HCEC 1CT (cell line): ENCODE measurements at regions not wholly inside any gene's neighbourhood (a gene's known extent, or its start where the extent isn't known, plus 50 kb on each side); places are given as distances from the start of the nearest gene placed in this dataset.

Experiments used
- DNase-seq: peaks from one replicate; pipeline ENCODE4 v3.0.0-alpha.2; 2017

DNA sequence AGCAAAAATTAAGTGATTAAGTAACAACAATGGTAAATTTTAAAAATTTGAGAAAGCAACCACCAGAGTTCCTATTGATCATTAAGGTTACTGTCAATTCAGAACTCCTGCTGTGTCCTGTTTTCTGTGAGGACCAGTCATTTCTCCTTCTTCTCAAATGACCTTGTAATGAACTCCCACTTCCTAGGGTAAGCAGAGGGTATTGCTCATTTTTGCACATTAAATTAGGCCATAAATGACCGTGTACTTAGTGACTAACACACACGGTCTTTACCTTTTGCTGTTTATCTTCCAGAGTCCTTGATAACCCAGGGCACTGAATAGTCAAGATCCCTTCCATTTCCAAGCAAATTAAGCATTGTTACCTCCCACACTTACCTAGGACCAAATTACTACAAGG is 227.5 kb upstream of the LYPLAL1 start:
- DNase-seq: no peak

DNA sequence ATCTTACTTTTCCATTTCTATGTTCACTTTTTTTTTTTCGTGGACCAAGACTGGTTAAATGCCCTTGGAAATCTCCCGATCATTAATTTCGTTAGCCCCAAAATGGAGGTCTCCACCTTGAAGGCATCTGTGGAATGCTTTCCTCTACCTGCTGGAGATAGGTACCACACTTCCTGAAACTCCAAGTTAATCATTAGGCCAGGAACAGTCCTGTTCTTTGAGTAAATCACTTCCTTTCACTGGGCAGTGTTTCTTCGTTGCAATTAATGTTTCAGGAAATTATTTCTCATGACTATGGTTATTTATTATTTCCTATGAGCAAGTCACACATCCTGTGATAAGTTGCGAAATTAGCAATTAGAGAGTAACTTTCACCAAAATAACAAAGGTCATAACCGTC is 225.2 kb upstream of the LYPLAL1 start:
- no peak for DNase-seq

DNA sequence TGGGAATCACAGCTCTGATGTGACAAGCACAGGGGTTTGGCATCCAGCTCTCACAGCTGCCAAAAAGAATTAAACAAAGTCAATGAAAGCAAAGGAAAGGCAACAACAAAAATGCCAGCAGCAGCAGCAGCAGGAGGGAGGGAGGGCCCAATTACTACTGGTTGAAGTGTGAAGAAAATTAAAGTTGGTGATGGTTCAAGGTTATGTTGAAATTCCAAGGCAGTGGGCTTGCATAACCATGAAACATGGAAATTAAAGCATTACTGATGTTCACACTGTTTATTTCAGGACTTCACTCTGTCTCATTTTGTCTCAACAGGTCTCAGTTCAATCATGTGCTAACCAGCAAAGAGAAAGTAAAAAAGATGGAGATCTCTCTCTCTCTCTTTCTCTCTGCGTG is 220.3 kb upstream of the LYPLAL1 start:
- no peak for DNase-seq

DNA sequence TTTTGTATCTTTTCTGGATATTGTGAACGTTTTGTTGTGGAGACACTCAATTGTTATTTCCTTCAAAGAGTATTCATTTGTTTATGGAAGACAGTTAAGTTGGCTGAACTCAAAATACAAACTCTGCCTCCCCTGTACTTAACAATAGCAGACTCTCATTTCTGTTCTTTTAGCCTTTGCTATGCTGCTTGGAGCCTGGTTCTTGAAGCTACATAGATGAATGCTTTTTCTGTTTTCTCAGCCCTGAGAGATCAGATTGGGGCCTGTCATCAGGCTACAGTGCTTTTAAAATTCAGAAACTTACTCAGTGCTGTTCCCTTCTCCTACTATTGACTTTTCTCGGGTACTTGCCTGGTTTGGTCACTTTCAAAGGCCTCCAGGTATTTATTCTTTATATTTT is 215.7 kb upstream of the LYPLAL1 start:
- no peak for DNase-seq

DNA sequence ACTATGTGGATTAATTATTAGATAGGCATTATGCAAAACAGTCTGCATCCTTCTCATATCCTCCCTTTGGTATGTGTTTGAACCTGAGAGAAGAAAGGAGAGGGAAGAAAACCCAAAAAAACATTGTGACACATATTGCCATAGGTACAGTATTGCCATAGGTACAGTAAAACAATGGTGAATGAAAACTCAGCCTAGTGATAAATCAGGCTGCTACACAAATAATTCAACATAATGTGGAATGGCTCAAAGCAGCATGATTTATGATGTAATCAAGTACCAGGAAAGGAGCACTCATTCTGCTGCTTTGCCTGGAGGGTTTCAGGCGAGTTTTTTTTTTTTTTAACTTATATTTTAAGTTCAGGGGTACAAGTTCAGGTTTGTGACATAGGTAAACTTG is 213.9 kb upstream of the LYPLAL1 start:
- no peak for DNase-seq

DNA sequence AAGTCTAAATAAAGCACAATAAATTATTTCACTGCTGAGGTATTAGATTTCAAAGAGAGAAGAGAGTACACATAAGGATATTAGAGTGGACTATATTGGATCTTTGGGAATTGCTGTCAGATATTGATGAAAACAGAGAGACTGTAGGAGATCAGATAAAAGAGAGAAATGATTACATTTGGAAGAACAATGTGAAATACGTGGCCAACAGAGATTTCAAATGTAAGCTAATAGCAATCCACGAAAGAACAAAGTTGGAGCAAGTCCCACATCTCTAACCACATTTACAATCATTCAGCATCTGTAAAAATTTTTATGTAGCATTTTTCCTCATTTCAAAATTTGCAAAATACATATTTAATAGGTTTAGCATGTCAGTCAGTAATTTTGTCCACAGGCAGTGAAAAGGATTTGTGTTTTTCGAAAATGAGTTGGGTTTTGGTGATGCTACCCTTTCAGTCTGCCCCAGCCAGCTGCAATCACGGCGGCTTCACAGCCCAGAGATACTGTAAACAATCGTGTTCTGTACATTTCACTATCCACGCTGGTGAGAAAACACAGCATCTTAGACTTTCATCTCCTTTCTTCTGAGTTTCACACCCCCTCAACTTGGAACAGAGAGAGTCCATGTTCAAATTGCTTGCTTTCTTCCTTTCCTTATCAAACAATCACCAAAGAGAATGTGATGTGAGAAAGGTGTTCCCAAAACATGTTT is 209.1 kb upstream of the LYPLAL1 start:
- no peak for DNase-seq

DNA sequence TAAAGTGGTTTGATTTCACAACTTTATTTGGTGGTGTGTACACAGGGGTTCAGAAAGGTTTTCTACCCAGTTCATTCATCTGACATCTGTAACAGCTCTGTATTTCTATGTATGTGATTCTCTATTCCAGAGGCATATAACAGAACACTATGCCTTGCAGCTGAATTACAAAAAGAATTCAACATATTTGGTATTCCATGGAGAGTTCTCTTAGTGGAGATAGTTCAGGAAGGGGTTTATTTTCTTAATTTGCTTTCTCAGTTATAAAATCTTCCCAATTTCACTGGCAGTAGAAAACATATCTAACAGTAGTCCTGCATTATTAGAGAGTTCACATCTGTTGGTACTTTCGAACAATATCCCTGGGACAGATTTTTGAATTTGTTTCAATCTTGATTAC is 207.9 kb upstream of the LYPLAL1 start:
- DNase-seq: no peak

DNA sequence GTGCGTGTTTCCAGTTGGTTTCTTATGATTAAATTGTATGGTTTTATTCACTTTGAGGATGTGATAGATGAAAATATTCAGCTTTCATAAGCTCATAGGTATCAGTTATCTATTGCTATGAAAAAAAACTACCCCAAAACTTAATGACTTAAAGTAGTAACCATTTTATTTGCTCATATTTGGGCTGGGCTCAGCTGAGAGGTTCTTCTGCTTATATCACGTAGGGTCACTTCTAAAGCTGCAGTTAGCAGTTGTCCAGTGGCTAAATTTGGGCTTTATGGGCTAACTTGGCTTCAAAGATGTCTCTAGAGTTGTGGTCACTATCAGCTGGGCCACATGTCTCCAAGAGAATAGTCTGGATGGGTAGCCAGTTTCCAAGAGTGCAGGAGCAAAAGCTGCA is 206.4 kb upstream of the LYPLAL1 start:
- DNase-seq: no peak

DNA sequence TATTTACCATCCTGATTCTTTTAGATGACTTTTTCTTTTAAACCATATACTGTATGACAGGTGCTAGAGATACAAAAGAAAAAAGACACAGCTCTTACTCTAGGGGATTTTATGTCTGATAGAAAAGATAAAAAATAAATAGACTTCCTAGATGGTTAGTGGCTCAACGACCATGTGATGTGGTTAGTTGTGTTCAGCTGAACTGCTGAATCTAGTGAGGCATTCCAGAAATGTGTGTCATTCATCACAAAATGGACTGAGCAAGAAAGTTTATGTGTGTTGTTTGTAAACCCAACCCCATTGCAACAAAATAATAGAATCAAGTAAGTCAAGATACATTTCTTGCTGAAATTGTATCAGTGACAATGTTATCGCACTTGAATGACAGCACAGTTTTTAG is 205.8 kb upstream of the LYPLAL1 start:
- peak; percentile 46 for DNase-seq

DNA sequence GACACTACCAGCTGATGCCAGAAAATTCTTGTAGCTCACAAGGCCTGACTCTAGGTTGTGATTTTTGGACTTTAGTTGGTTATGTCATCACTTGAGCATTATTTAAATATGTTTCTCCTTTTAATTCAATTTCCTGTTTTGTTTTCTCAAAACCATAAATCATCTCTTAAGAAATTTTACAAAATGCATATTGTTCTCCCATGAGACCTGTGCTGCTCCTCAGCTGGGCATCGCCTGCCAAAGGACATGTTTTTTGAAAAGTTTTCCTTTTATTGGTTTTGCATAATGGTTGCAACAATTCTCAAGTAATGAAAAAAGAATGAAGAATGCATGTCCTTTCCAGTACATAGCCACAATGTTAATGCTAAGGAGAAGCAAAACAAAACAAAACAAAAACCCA is 204.7 kb upstream of the LYPLAL1 start:
- no peak for DNase-seq

DNA sequence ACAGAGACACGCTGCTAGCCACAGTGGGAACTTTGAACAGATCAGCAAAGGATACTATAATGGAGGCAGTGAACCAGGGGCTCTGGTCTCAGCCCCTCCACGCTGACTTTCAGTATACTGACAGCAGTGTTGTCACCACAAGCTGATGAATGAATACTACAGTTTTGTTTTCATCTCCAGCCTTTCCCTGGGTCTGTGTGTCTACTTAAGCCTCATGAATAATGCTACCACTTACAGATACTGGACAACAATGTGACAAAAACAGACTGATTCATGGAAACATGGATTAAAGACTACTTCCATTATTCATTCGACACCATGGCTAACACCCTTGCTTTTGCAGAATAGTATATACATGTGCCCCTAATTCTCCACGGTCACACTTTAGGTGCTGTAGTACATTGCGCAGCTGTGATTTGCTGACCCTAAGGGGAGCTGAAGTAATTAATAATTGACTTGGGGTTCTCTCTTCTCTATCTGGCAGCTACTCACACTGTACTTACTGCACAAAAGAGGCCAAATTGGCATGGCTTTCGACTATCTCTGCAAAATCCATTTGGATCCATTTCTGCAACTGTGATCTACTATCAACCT is 203.2 kb upstream of the LYPLAL1 start:
- no peak for DNase-seq

DNA sequence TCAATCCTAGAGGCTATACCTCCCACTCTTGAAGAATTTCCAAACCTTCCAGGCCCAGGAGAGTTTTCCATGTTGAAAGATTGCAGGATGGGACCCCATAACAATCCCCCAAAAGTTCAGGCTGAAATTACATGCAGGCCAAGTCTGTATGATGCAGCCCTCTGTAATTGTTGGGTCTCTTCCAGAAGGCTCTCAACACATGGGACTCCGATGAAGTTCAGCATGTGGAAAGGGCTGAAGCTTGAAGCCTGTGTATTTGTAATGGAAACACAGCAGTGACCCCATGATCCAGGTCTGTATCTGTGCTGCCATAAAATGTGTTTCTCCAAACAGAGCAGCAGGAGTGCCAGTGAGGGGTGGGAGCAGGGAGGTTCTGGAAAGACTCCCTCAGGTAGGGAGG is 202.5 kb upstream of the LYPLAL1 start:
- no peak for DNase-seq

DNA sequence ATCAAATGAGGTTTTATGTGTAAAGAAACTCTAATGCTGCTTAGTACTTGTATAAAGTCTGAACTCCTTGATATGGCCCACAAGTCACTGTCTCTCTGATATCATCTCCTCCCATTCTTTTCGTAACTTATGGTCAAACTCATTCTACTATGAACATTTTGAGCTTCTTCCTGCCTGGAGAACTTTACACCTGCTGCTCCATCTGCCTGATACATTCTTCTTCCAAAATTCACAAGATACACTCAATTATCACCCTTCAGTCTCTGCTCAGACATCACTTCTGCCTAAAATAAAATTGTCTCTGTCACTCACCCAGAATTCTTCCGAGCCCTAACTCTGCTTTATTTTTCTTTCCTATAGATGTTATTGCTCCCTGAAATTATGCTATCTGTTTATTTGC is 192.8 kb upstream of the LYPLAL1 start:
- DNase-seq: no peak

DNA sequence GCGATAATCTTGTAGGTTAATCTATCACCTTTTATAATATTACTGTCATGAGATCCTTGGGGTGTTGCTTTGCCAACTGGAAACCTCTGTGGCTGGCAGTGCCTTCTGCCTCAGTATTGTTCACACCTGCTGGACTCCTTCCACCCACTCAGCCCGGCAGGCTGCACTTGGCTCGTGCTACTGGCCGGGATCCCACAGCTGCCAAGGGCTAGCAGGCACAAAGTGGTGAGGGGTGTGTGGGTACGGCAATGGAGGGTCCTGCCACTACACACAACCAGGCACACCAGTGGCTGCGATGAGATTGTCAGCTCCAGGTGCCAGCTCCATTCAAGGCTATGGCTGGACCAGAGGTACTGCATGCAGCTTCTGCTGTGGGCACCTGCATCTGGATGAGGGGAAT is 191.2 kb upstream of the LYPLAL1 start:
- DNase-seq: no peak

DNA sequence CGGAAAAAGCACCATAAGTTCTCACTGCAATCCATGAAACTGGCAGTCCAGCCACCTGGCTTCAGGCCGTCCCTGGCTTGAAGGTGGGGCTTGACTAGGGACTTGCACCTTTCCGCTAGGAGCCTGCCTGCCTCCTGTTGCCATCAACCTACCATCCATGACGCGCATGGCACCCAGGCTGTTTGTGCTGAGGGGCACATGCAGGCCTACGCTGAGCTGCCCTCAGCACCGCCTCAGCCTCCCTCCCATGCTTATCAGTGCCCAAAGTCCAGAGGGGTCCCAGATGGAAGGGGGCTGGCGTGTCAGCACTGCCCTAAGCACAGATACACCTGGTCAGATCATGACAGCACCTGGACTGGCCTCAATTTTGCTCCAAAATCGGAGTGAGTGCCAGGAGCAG is 190.2 kb upstream of the LYPLAL1 start:
- no peak for DNase-seq

DNA sequence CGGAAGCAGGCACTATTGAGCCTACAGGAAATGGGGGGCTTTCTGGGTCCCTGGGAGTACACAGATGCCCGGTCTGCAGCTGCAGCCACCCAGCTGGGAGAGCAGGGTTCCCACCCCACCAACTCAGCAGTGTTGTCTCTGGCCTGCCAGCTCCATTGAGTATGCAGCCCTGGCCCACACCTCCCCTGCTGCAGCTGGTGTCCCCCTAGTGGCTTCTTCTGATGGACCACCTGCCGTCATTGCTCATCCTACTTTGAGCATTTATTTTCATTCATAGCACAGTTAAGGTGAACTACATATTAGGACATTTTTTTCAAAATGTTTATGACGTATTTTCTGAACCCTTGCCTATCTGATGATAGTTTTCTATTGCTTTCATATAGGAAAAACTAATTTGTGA is 189.8 kb upstream of the LYPLAL1 start:
- no peak for DNase-seq

DNA sequence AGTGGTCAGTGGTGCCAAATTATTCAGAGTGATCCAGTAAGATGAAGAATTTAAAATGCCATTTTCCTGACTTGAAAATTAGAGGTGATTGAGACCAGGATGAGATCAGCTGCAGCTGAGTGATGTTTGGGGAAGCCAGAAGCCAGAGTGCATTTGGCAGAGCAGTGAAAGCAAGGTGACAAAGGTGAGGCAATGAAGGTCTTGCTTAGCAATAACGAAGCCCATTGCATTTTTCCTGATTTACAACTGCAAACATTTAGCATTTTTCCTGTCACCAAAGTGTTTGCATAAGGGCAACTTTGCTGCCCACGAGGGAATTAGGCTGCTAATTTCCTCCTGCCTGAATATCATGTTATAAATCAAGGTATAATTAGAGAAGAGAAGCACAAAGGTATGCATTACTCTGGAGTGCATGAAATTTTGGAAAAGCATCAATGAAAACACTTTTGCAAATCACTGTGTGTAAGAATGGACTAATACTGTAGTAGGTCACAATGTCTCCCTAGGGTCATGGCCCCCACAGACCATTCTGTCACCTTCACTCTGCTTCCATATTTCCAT is 188.2 kb upstream of the LYPLAL1 start:
- no peak for DNase-seq

DNA sequence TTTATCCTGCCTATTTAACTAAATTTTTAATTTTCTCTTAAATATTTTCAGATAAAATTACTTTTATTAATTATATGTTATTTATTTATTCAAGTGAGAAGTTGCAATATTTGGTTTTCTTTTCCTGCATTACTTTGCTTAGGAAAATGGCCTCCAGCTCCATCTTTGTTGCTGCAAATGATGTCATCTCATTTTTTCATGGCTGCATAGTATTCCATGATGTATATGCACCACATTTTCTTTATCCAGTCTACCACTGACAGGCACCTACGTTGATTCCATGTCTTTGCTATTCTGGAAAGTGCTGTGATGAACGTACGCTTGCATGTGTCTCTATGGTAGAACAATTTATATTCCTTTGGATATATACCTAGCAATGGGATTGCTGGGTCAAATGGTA is 186.9 kb upstream of the LYPLAL1 start:
- DNase-seq: no peak

DNA sequence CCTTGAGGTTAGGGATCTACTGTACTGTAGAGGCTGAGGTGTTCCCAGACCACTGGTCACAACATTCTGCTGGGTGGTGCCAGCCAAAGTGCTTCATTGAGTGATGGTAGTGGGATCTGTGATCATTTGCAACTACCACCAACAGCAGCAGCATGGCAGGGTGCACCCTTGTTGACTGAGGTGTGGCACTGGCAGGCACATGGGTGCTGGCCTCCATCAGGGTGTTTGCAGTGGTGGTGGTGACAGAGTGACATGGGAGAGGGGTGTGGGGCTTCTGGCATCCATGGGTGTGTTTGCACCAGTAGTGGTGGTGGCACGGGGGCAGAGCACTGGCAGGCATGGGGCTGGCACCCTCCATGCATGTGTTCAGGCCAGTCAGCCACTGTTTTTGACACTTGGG is 183.7 kb upstream of the LYPLAL1 start:
- DNase-seq: no peak

DNA sequence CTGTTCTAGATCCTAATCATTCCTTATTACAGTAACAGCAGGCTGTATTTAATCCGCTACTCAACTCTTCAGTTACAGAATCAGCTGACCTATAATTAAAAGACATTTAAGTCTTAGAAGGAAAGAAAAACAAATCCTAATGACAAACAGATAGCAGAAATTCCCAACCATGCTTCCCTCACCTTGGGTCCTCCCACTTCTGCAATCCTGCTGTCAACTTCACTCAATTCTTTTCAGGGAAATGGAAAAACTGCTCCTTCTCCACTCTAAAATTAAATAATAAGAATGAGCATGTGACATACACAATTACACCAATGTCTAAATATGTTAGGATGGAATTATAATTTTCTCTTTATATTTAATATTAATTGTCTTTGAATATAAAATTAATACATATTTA is 182.6 kb upstream of the LYPLAL1 start:
- no peak for DNase-seq

DNA sequence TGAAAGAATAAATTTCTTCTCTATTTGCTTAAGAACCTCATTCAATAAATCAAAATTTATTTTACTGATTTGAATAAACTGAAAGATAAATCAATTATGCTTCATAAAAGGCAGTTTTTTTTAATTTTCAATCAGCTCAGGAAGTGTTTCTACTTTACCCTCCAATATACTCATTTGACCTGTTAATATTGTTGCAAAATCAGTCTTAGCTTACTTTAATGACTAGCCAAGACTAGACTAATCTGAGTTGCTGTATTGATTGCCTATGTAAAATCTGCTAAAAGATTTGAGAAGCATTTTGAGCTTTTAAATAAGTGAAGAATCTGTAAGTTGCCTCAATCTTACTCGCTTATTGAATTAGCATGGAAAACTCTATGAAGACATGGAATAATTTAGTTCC is 179.1 kb upstream of the LYPLAL1 start:
- DNase-seq: no peak

DNA sequence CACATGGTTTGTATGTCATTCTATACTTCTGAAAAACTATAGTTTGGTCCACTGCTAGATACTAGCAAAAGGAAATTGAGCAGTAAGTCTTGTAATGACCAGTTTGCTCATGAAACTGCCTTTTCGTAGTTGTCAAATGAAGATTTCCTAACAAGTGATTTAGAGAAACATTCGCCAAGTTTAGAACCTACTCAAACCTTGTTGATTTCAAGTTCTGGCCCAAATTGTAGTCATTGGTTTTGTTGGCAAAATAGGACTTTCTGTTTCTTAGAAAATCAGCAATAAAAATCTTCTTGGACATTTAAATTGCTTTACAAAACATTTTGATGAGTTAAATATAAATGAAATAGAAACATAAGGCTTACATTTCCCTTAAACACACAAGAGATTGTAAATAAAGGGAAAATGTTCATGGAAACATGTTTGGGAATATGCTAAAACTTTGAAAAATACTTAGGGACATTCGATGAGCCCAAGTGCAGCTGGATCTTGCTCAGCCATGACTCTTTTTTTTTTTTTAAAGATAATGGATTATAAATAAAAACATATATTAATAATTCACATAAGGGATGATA is 178.5 kb upstream of the LYPLAL1 start:
- DNase-seq: no peak

DNA sequence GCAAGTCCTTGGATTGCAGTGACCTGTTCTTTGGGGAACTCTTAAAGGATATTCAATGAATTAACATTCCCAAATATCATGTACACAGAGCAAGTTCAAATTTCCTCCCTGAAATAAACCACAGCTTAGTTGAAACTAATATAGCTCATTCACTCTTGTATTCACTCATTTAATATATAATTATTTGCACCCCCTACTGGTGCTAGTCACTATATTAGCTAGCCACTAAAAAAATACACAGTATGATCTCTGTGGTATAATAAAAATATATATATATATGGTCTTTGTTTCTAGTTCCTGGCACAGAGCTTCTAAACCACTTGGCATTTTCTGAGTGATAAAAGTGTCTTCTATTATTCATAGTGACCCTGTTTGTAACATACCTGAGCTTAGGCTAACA is 177.3 kb upstream of the LYPLAL1 start:
- DNase-seq: no peak

DNA sequence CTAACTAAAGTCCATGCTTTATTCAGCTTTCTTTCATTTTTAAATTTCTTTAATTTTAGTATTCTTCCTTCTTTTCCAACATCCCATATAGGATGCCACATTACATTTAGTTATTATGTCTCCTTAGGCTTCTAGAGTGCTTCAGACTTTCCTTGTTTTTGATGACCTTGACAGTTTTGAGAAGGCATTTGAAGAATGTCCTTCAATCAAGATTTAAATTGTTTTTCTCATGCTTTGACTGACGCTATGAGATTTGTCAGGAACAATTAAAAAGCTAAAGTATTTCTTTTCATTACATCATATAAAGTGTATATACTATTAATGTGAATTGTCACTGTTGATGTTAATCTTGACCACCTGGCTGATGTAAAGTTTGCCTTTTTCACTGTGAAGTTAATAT is 173.7 kb upstream of the LYPLAL1 start:
- DNase-seq: no peak

DNA sequence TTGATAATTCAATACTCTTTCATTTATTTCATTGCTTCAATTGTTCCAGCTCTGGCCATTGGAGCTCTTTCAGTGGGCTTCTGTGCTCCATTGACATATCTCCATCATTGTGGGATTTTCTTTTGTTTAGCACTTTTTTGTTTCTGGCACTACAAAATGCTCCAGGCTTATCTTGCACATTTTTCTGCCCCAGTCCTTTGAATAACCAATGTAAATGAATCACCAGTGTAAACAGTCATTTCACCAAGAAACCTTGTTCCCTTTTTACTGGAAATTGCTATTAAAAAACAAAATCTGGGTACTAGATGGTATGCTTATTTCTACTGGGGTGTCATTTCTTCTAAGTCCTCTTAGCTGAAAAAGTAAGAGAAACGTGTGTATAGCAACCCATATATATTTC is 173.0 kb upstream of the LYPLAL1 start:
- no peak for DNase-seq
